ENCODE measurements at regions not wholly inside any gene's neighbourhood (a gene's known extent, or its start where the extent isn't known, plus 50 kb on each side); places are given as distances from the start of the nearest gene placed in this dataset.
A peak's percentile ranks its signal among the peaks of the same experiment; 100 is the strongest.

DNA sequence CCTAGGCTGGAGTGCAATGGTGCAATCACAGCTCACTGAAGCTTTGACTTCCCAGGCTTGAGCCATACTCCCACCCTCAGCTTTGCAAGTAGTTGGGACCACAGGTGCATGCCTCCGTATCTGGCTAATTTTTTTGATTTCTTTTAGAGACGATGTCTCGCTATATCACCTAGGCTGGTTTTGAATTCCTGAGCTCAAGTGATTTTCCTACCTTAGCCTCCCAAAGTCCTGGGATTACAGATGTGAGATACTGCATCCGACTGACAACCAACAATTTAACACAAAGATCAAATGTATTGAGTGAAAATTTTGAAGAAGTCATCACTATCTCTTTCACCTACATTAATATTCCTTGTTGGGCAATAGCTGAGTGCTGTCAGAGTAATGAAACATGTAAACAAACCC, 181.6 kb downstream of the MYCN start:
- peak in 1 of 2 donors; percentile 40 for DNase-seq (ENCODE audit: extremely low spot score in 2 of 2)
- Histone ChIP-seq H3K36me3 (no peaks in the 10 kb centered on the region), H3K4me3 (no peak overlapping the region), H3K27ac (no peak overlapping the region), H3K4me1 (no peaks in the 10 kb centered on the region), H3K27me3 (no peaks in the 10 kb centered on the region), H3K9me3 (no peaks in the 10 kb centered on the region)
- no peak for TF ChIP-seq POLR2AphosphoS5 (IDR thresholded peaks at IDR 0.05; ENCODE audit: insufficient read depth in 1 of 2, low read depth in 1 of 2)
- TF ChIP-seq, protein P1, sequence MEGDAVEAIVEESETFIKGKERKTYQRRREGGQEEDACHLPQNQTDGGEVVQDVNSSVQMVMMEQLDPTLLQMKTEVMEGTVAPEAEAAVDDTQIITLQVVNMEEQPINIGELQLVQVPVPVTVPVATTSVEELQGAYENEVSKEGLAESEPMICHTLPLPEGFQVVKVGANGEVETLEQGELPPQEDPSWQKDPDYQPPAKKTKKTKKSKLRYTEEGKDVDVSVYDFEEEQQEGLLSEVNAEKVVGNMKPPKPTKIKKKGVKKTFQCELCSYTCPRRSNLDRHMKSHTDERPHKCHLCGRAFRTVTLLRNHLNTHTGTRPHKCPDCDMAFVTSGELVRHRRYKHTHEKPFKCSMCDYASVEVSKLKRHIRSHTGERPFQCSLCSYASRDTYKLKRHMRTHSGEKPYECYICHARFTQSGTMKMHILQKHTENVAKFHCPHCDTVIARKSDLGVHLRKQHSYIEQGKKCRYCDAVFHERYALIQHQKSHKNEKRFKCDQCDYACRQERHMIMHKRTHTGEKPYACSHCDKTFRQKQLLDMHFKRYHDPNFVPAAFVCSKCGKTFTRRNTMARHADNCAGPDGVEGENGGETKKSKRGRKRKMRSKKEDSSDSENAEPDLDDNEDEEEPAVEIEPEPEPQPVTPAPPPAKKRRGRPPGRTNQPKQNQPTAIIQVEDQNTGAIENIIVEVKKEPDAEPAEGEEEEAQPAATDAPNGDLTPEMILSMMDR (IDR thresholded peaks at IDR 0.05) = no peak
- TF ChIP-seq POLR2A (IDR thresholded peaks at IDR 0.05) = no peak
- intact Hi-C loops (cut with DNase I) = no loop called here

DNA sequence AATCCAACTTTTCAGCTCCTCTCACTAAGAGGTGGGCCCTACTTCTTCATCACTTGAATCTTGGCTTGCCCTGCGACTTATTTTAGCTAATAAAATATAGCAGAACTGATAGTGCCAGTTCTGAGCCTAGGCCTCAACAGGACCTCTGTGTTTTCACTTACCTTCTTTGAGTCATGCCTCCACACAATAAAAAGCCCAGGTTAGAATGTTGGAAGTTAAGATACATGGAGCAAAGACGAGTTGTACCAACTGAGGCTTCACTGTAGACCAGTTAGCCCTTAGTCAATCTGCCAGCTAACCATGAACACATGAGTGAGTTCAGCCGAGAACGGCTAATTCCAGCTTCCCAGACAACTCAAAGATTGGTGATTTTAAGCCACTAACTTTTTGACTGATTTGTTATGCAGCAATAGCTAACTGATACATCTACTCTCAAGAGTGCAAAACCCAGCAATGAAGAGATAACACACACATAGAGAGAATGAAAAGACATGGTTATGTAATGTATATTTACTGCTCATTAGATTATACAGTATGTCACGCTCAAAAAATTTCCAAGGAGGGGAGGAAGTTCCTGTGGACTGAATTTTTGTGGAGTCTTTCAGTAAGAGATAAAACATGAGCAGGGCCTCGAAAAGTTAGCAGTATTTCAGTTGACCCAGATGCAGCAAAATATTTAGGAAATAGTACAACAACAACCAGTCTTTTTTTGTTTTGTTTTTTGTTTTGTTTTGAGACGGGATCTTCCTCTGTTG, 181.1 kb downstream of the MYCN start:
- no peaks in the 10 kb centered on the region for H3K36me3 ChIP-seq
- no peak overlapping the region for H3K27ac ChIP-seq
- no peak overlapping the region for H3K4me3 ChIP-seq
- no peaks in the 10 kb centered on the region for H3K27me3 ChIP-seq
- intact Hi-C loops (cut with DNase I) = no loop called here
- no peaks in the 10 kb centered on the region for H3K9me3 ChIP-seq
- H3K4me1 ChIP-seq = no peaks in the 10 kb centered on the region
- TF ChIP-seq, protein P1 (IDR thresholded peaks at IDR 0.05) = no peak
- DNase-seq (ENCODE audit: extremely low spot score in 2 of 2) = no peak

DNA sequence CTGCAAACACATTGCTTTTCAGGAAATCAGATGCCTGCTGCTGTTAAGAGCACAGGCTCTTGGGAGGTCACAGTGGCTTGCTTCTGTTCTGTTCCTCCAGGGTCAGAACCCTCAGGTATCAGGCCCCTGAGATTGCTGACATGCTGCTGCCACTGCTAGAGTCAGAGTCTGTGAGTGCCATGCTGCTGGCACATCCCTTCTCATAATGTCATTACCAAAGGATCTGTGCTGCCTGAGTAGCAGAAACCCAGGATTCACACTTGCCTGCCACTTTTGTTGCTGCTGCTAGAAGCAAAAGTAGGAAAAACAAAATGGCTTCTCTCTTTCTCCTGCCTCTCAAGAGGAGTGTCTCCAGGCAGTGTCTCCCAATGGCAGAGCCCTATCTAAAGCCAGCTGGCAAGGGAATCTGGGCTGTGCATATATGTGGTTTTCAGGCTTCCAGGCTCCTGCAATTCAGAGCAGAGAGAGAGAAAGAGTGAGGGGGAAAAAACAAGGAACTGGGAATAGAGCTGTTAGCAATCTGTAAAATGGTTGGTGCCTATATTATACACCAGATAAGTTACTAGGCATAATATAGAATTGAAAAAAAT, 180.3 kb downstream of the MYCN start:
- DNase-seq (ENCODE audit: extremely low spot score in 2 of 2) = no peak
- H3K4me3 ChIP-seq = no peak overlapping the region
- TF ChIP-seq POLR2A (IDR thresholded peaks at IDR 0.05) (no peak), POLR2AphosphoS5 (IDR thresholded peaks at IDR 0.05; ENCODE audit: insufficient read depth in 1 of 2, low read depth in 1 of 2) (no peak)
- TF ChIP-seq, protein P1 (IDR thresholded peaks at IDR 0.05) = no peak
- intact Hi-C loops (cut with DNase I) = no loop called here
- H3K9me3 ChIP-seq = no peaks in the 10 kb centered on the region
- no peaks in the 10 kb centered on the region for H3K36me3 ChIP-seq
- no peaks in the 10 kb centered on the region for H3K27me3 ChIP-seq
- no peaks in the 10 kb centered on the region for H3K4me1 ChIP-seq
- no peak overlapping the region for H3K27ac ChIP-seq

DNA sequence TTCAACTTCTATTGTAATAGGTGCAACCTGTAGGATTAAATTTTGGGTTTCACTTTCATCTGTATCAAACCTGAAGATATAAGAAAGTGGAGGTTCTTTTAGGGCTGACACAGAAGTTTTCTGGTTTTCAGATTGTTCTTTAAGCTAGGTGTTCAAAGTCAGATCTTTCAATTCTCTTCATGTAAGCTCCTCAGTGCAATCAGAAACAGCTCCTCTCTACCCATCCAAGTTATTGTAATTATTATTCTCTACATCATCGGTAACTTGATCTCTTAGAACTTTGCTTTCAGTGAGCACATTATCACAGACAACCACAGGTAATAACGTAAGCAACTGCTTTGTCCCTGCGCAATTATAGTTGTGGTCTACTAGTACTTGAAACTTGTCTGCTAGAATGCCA, 179.4 kb downstream of the MYCN start:
- H3K36me3 ChIP-seq = no peaks in the 10 kb centered on the region
- DNase-seq (ENCODE audit: extremely low spot score in 2 of 2) = no peak
- TF ChIP-seq, protein P1 (IDR thresholded peaks at IDR 0.05) = no peak
- no peaks in the 10 kb centered on the region for H3K27me3 ChIP-seq
- no peak overlapping the region for H3K4me3 ChIP-seq
- intact Hi-C loops (cut with DNase I) = no loop called here
- no peak overlapping the region for H3K27ac ChIP-seq
- no peaks in the 10 kb centered on the region for H3K4me1 ChIP-seq
- H3K9me3 ChIP-seq = no peaks in the 10 kb centered on the region
